ENCODE measurements at regions not wholly inside any gene's neighbourhood (a gene's known extent, or its start where the extent isn't known, plus 50 kb on each side); places are given as distances from the start of the nearest gene placed in this dataset.

- no peaks in the 10 kb centered on the region for H3K36me3 ChIP-seq
- H3K4me3 ChIP-seq: no peak overlapping the region
- no peak overlapping the region for H3K27ac ChIP-seq
- TF ChIP-seq CTCF (IDR thresholded peaks at IDR 0.05 in 8 of 11, conservative IDR thresholded peaks at IDR 0.05 in 3 of 11) (no peak), POLR2AphosphoS5 (IDR thresholded peaks at IDR 0.05) (no peak), POLR2A (IDR thresholded peaks at IDR 0.05) (no peak)
- H3K9me3 ChIP-seq: peaks cover 0 to 4% (median 0%) of the 10 kb centered on the region in 8 donors
- WGBS, 5 donors: 71 to 80% (median 76%) methylated on average over 11 to 12 of the region's 12 CpGs
- peaks cover 0 to 9% (median 0%) of the 10 kb centered on the region in 7 donors for H3K27me3 ChIP-seq (replicated peaks in 1 of 7)
- H3K4me1 ChIP-seq: no peaks in the 10 kb centered on the region
- intact Hi-C loops (cut with DNase I; ENCODE audit: low total_unique reads): no loop called here
- no peak for DNase-seq
Measured at GRCh38 chr4:186481998-186482790, 73.2 kb downstream of the MTNR1A start.

- Histone ChIP-seq H3K27ac (no peak overlapping the region), H3K27me3 (replicated peaks in 1 of 7) (peaks cover 0 to 7% (median 0%) of the 10 kb centered on the region in 7 donors), H3K4me3 (no peak overlapping the region), H3K4me1 (no peaks in the 10 kb centered on the region), H3K36me3 (no peaks in the 10 kb centered on the region), H3K9me3 (no peaks in the 10 kb centered on the region)
- no peak for TF ChIP-seq POLR2AphosphoS5 (IDR thresholded peaks at IDR 0.05)
- TF ChIP-seq POLR2A (IDR thresholded peaks at IDR 0.05): no peak
- no peak for TF ChIP-seq CTCF (IDR thresholded peaks at IDR 0.05 in 8 of 11, conservative IDR thresholded peaks at IDR 0.05 in 3 of 11)
- WGBS, 5 donors: 23 to 48% (median 36%) methylated on average over 1 of the region's 1 CpG
- DNase-seq: no peak
- intact Hi-C loops (cut with DNase I; ENCODE audit: low total_unique reads): no loop called here
Measured at GRCh38 chr4:186475202-186475601, 80.2 kb downstream of the MTNR1A start.

GRCh38 chr4:186473933-186474332, 81.4 kb downstream of the MTNR1A start:
- no peak overlapping the region for H3K4me3 ChIP-seq
- intact Hi-C loops (cut with DNase I; ENCODE audit: low total_unique reads): no loop called here

More at GRCh38 chr4:186473933-186474332, 81.4 kb downstream of the MTNR1A start:
- 46 to 66% (median 65%) methylated on average over 6 of the region's 6 CpGs for WGBS, 5 donors
- no peaks in the 10 kb centered on the region for H3K36me3 ChIP-seq
- TF ChIP-seq POLR2AphosphoS5 (IDR thresholded peaks at IDR 0.05) (no peak), POLR2A (IDR thresholded peaks at IDR 0.05) (no peak), CTCF (IDR thresholded peaks at IDR 0.05 in 8 of 11, conservative IDR thresholded peaks at IDR 0.05 in 3 of 11) (no peak)
- H3K27ac ChIP-seq: no peak overlapping the region
- no peaks in the 10 kb centered on the region for H3K4me1 ChIP-seq
- no peak for DNase-seq
- H3K27me3 ChIP-seq (replicated peaks in 1 of 7): peaks cover 0 to 7% (median 0%) of the 10 kb centered on the region in 7 donors
- no peaks in the 10 kb centered on the region for H3K9me3 ChIP-seq
